ENCODE measurements at regions not wholly inside any gene's neighbourhood (a gene's known extent, or its start where the extent isn't known, plus 50 kb on each side); places are given as distances from the start of the nearest gene placed in this dataset.

- H3K36me3 ChIP-seq: no peaks in the 10 kb centered on the region
- H3K4me1 ChIP-seq: peaks cover 0 to 5% (median 0%) of the 10 kb centered on the region in 4 donors
- H3K9me3 ChIP-seq: no peaks in the 10 kb centered on the region
- TF ChIP-seq CTCF (IDR thresholded peaks at IDR 0.05) (no peak), EP300 (IDR thresholded peaks at IDR 0.05) (no peak), POLR2A (IDR thresholded peaks at IDR 0.05) (no peak)
- H3K27me3 ChIP-seq: no peaks in the 10 kb centered on the region
- H3K4me3 ChIP-seq: no peak overlapping the region
- no peak overlapping the region for H3K27ac ChIP-seq
- WGBS, 2 donors: 93% methylated on average over 3 of the region's 3 CpGs
- DNase-seq (ENCODE audit: low spot score in 2 of 2): no peak
Observed at GRCh38 chr18:55089610-55090009, 130.3 kb upstream of the CCDC68 start.

DNA sequence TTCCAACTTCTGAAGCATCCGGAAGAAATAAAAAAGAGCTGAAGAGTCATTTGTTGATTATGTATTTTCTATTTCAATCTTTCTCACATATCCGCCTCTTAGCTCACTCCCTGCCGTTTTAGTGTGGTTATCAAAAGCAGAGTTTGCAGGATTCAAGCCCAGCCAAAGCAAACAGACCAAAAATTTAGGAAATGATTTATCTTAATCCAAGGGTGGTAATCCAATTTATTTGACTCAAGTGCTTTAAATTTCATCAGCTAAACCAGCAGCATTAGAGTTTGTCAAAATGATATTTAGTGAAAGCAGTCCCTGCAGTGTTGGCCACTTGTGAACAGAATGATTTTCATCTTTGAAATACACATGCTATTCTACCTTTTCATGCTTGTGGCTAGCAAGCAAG is 129.3 kb upstream of the CCDC68 start:
- no peaks in the 10 kb centered on the region for H3K36me3 ChIP-seq
- H3K27ac ChIP-seq: no peak overlapping the region
- no peak overlapping the region for H3K4me3 ChIP-seq
- no peak for TF ChIP-seq CTCF (IDR thresholded peaks at IDR 0.05)
- no peaks in the 10 kb centered on the region for H3K27me3 ChIP-seq
- H3K4me1 ChIP-seq: peaks cover 0 to 5% (median 0%) of the 10 kb centered on the region in 4 donors
- DNase-seq (ENCODE audit: low spot score in 2 of 2): no peak
- WGBS, 2 donors: 34 to 35% methylated on average over 3 of the region's 3 CpGs
- no peaks in the 10 kb centered on the region for H3K9me3 ChIP-seq

DNA sequence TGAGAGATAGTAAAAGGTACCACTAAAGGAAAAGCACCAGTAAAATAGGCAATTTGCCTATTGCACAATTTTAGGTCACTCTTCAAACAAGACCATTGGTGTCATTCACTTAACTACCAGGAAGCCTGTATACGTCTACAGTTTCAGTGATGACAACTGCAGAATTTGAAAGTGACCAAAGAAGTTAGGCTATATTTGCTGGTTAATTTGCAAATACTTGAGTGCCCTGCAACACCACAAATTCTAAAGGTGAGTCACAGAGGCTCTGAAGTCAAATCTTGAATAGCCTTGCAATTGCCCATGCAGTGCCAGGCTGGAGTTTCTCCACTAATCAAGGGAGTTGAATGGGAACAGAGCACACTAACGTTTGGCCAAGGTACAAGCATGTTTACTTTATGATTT is 128.7 kb upstream of the CCDC68 start:
- 38 to 52% methylated on average over 2 of the region's 2 CpGs for WGBS, 2 donors
- H3K27ac ChIP-seq: no peak overlapping the region
- H3K9me3 ChIP-seq: no peaks in the 10 kb centered on the region
- TF ChIP-seq EP300 (IDR thresholded peaks at IDR 0.05) (no peak), POLR2A (IDR thresholded peaks at IDR 0.05) (no peak), CTCF (IDR thresholded peaks at IDR 0.05) (no peak)
- no peaks in the 10 kb centered on the region for H3K27me3 ChIP-seq
- no peaks in the 10 kb centered on the region for H3K36me3 ChIP-seq
- H3K4me1 ChIP-seq: peaks cover 0 to 5% (median 0%) of the 10 kb centered on the region in 4 donors
- no peak overlapping the region for H3K4me3 ChIP-seq
- DNase-seq (ENCODE audit: low spot score in 2 of 2): no peak

GRCh38 chr18:55086906-55087305 is 127.6 kb upstream of the CCDC68 start:
- peaks cover 0 to 5% (median 0%) of the 10 kb centered on the region in 4 donors for H3K4me1 ChIP-seq
- no peaks in the 10 kb centered on the region for H3K9me3 ChIP-seq
- no peak overlapping the region for H3K4me3 ChIP-seq
- H3K36me3 ChIP-seq: no peaks in the 10 kb centered on the region
- H3K27ac ChIP-seq: no peak overlapping the region
- no peak for DNase-seq (ENCODE audit: low spot score in 2 of 2)
- 66 to 74% methylated on average over 3 of the region's 3 CpGs for WGBS, 2 donors
- TF ChIP-seq EP300 (IDR thresholded peaks at IDR 0.05): no peak
- no peak for TF ChIP-seq POLR2A (IDR thresholded peaks at IDR 0.05)
- TF ChIP-seq CTCF (IDR thresholded peaks at IDR 0.05): no peak
- no peaks in the 10 kb centered on the region for H3K27me3 ChIP-seq

- Histone ChIP-seq H3K27ac (no peak overlapping the region), H3K9me3 (no peaks in the 10 kb centered on the region), H3K27me3 (no peaks in the 10 kb centered on the region), H3K4me1 (peaks cover 0 to 5% (median 0%) of the 10 kb centered on the region in 4 donors), H3K36me3 (no peaks in the 10 kb centered on the region), H3K4me3 (no peak overlapping the region)
- 76 to 79% methylated on average over 4 of the region's 4 CpGs for WGBS, 2 donors
- no peak for DNase-seq (ENCODE audit: low spot score in 2 of 2)
- TF ChIP-seq CTCF (IDR thresholded peaks at IDR 0.05) (no peak), POLR2A (IDR thresholded peaks at IDR 0.05) (no peak)
Observed at GRCh38 chr18:55085557-55086285, 126.5 kb upstream of the CCDC68 start.
